ENCODE measurements at regions not wholly inside any gene's neighbourhood (a gene's known extent, or its start where the extent isn't known, plus 50 kb on each side); places are given as distances from the start of the nearest gene placed in this dataset.

GRCh38 chr22:23389271-23390071 lies 190.6 kb downstream of the IGLL1 start:
- Histone ChIP-seq H3K4me3 (no peak overlapping the region), H3K27ac (replicated peaks) (no peak overlapping the region), H3K9me3 (replicated peaks) (no peaks in the 10 kb centered on the region), H3K36me3 (no peaks in the 10 kb centered on the region), H3K4me1 (no peaks in the 10 kb centered on the region), H3K27me3 (ENCODE audit: low read depth) (peaks cover 19% of the 10 kb centered on the region)
- TF ChIP-seq CTCF (IDR thresholded peaks at IDR 0.05; ENCODE audit: borderline replicate concordance) = no peak
- no peak for DNase-seq
- intact Hi-C loops (cut with micrococcal nuclease) = no loop called here

- no peak overlapping the region for H3K27ac ChIP-seq (replicated peaks)
- H3K9me3 ChIP-seq (replicated peaks) = no peaks in the 10 kb centered on the region
- TF ChIP-seq CTCF (IDR thresholded peaks at IDR 0.05; ENCODE audit: borderline replicate concordance) = no peak
- peaks cover 5% of the 10 kb centered on the region for H3K4me1 ChIP-seq
- no peaks in the 10 kb centered on the region for H3K36me3 ChIP-seq
- intact Hi-C loops (cut with micrococcal nuclease) = no loop called here
- no peak overlapping the region for H3K4me3 ChIP-seq
- DNase-seq = no peak
- peaks cover 23% of the 10 kb centered on the region for H3K27me3 ChIP-seq (ENCODE audit: low read depth)
These were observed 191.6 kb downstream of the IGLL1 start for GRCh38 chr22:23388517-23388890.

GRCh38 chr22:23387827-23388516 lies 192.1 kb downstream of the IGLL1 start:
- TF ChIP-seq CTCF (IDR thresholded peaks at IDR 0.05; ENCODE audit: borderline replicate concordance) = no peak
- Histone ChIP-seq H3K36me3 (no peaks in the 10 kb centered on the region), H3K4me3 (no peak overlapping the region), H3K27ac (replicated peaks) (no peak overlapping the region), H3K27me3 (ENCODE audit: low read depth) (peaks cover 23% of the 10 kb centered on the region), H3K4me1 (peaks cover 5% of the 10 kb centered on the region), H3K9me3 (replicated peaks) (no peaks in the 10 kb centered on the region)
- DNase-seq = no peak
- intact Hi-C loops (cut with micrococcal nuclease) = no loop called here

- DNase-seq = no peak
- Histone ChIP-seq H3K27ac (replicated peaks) (no peak overlapping the region), H3K36me3 (no peaks in the 10 kb centered on the region), H3K4me1 (peaks cover 5% of the 10 kb centered on the region), H3K4me3 (no peak overlapping the region), H3K27me3 (ENCODE audit: low read depth) (peaks cover 25% of the 10 kb centered on the region), H3K9me3 (replicated peaks) (no peaks in the 10 kb centered on the region)
- intact Hi-C loops (cut with micrococcal nuclease) = no loop called here
- TF ChIP-seq CTCF (IDR thresholded peaks at IDR 0.05; ENCODE audit: borderline replicate concordance) = no peak
These were observed 193.1 kb downstream of the IGLL1 start for GRCh38 chr22:23386822-23387580.
